RWPE2 (cell line): ENCODE measurements at regions not wholly inside any gene's neighbourhood (a gene's known extent, or its start where the extent isn't known, plus 50 kb on each side); places are given as distances from the start of the nearest gene placed in this dataset.

Experiments
- ATAC-seq: fragments of 200-7000 bp; cut with Tn5 transposase; 3 replicates; pipeline ENCODE4 v1.9.1; 2021; ENCODE audit warnings: low read depth
- DNase-seq: peaks from one replicate; pipeline ENCODE4 v3.0.0-alpha.2; 2020; ENCODE audit warnings: low spot score
- H3K27ac ChIP-seq: fragments of 450-650 bp; 2 replicates; pipeline ENCODE4 v1.5.1; 2017; ENCODE audit warnings: mild to moderate bottlenecking; ENCODE audit not compliant: poor library complexity, severe bottlenecking
- H3K27me3 ChIP-seq: fragments of 250-450 bp; sonication (Bioruptor Pico); 2 replicates; pipeline ENCODE4 v1.5.1; 2021; ENCODE audit warnings: mild to moderate bottlenecking, moderate library complexity; ENCODE audit not compliant: insufficient read depth, poor library complexity, severe bottlenecking
- H3K36me3 ChIP-seq: fragments of 250-450 bp; sonication (Bioruptor Pico); 2 replicates; pipeline ENCODE4 v1.5.1; 2020; ENCODE audit warnings: low read depth, mild to moderate bottlenecking, moderate library complexity
- H3K4me1 ChIP-seq: fragments of 250-450 bp; sonication (Bioruptor Pico); 2 replicates; pipeline ENCODE4 v1.5.1; 2021; ENCODE audit warnings: mild to moderate bottlenecking, moderate library complexity; ENCODE audit not compliant: insufficient read depth, poor library complexity, severe bottlenecking
- H3K4me3 ChIP-seq: fragments of 250-450 bp; sonication (Bioruptor Pico); 2 replicates; pipeline ENCODE4 v1.5.1; 2021; ENCODE audit warnings: mild to moderate bottlenecking, moderate library complexity; ENCODE audit not compliant: severe bottlenecking
- H3K9me3 ChIP-seq: fragments of 250-450 bp; sonication (Bioruptor Pico); 2 replicates; pipeline ENCODE4 v1.5.1; 2021; ENCODE audit warnings: mild to moderate bottlenecking, moderate library complexity; ENCODE audit not compliant: severe bottlenecking
- CTCF ChIP-seq: fragments of 450-650 bp; IDR thresholded peaks from one replicate; pipeline ENCODE4 v1.5.1; 2017; ENCODE audit warnings: mild to moderate bottlenecking, moderate library complexity; ENCODE audit not compliant: poor library complexity, severe bottlenecking

- H3K36me3 ChIP-seq: no peaks in the 10 kb centered on the region
These were observed 138.8 kb upstream of the POC5 start for GRCh38 chr5:75856056-75856455.

GRCh38 chr5:75848077-75848476 is 130.8 kb upstream of the POC5 start:
- no peak for DNase-seq
- no peak for ATAC-seq
- H3K36me3 ChIP-seq: no peaks in the 10 kb centered on the region
- H3K27me3 ChIP-seq: peaks cover 41% of the 10 kb centered on the region
- no peaks in the 10 kb centered on the region for H3K4me1 ChIP-seq
- H3K4me3 ChIP-seq: no peak overlapping the region
- no peak for TF ChIP-seq CTCF
- no peak overlapping the region for H3K27ac ChIP-seq
- no peaks in the 10 kb centered on the region for H3K9me3 ChIP-seq

More at GRCh38 chr5:75856056-75856455, 138.8 kb upstream of the POC5 start:
- H3K4me3 ChIP-seq: no peak overlapping the region
- H3K9me3 ChIP-seq: no peaks in the 10 kb centered on the region
- no peak for TF ChIP-seq CTCF
- peaks cover 40% of the 10 kb centered on the region for H3K27me3 ChIP-seq
- DNase-seq (no peak), ATAC-seq (no peak)
- H3K4me1 ChIP-seq: no peaks in the 10 kb centered on the region
- H3K27ac ChIP-seq: no peak overlapping the region

GRCh38 chr5:75847561-75848021 is 130.4 kb upstream of the POC5 start:
- Histone ChIP-seq H3K4me3 (no peak overlapping the region), H3K4me1 (no peaks in the 10 kb centered on the region), H3K36me3 (no peaks in the 10 kb centered on the region), H3K27ac (no peak overlapping the region), H3K9me3 (no peaks in the 10 kb centered on the region), H3K27me3 (peaks cover 41% of the 10 kb centered on the region)
- DNase-seq: no peak
- TF ChIP-seq CTCF: no peak
- no peak for ATAC-seq

GRCh38 chr5:75844301-75844700 is 127.1 kb upstream of the POC5 start:
- no peak for DNase-seq
- no peaks in the 10 kb centered on the region for H3K4me1 ChIP-seq
- H3K4me3 ChIP-seq: no peak overlapping the region
- no peaks in the 10 kb centered on the region for H3K36me3 ChIP-seq
- ATAC-seq: no peak
- no peaks in the 10 kb centered on the region for H3K9me3 ChIP-seq
- TF ChIP-seq CTCF: no peak
- peaks cover 28% of the 10 kb centered on the region for H3K27me3 ChIP-seq
- no peak overlapping the region for H3K27ac ChIP-seq

GRCh38 chr5:75843319-75843718 is 126.1 kb upstream of the POC5 start:
- DNase-seq: no peak
- Histone ChIP-seq H3K9me3 (no peaks in the 10 kb centered on the region), H3K27ac (no peak overlapping the region), H3K4me1 (no peaks in the 10 kb centered on the region), H3K27me3 (peaks cover 22% of the 10 kb centered on the region), H3K36me3 (no peaks in the 10 kb centered on the region), H3K4me3 (no peak overlapping the region)
- ATAC-seq: no peak
- no peak for TF ChIP-seq CTCF
